K562 (cell line): ENCODE measurements at regions not wholly inside any gene's neighbourhood (a gene's known extent, or its start where the extent isn't known, plus 50 kb on each side); places are given as distances from the start of the nearest gene placed in this dataset.

ENCODE experiments used
- ATAC-seq: fragments of 200-7000 bp; cut with Tn5 transposase; 3 replicates; pipeline ENCODE4 v1.9.1; 2020; ENCODE audit warnings: moderate library complexity
- BruUV-seq: library from RNA; stranded (reverse); fragments of 400-500 nt; replicated peaks from 2 replicates; lab custom pipeline; 2021; lab: Mats Ljungman, UMichigan
- CTCF ChIA-PET: fragments of 300-600 bp; formaldehyde crosslinking; extraction: SDS; loops from one replicate; lab custom pipeline; 2021; ENCODE audit warnings: low intra/inter-chr PET ratio; lab: Yijun Ruan, JAX
- POLR2A ChIA-PET: fragments of 300-600, 350-650 bp; sonication (Branson Sonifier 250); formaldehyde crosslinking; extraction: SDS; loops from one replicate; lab custom pipeline; 2021; ENCODE audit warnings: antibody characterized with exemption, inconsistent platforms; lab: Yijun Ruan, JAX
- DNase-seq, 4 experiments: peaks; one replicate each; pipeline versions ENCODE4 v3.0.0 to v3.0.0-alpha.2; 2011 to 2018; ENCODE audit warnings: low spot score in 3 of 4, mixed read lengths in 3 of 4; ENCODE audit errors: extremely low read depth in 1 of 4
- FAIRE-seq: peaks from 2 replicates; lab custom pipeline; 2011; peaks lifted over from hg19 to GRCh38; lab: Jason Lieb, UNC
- H2AFZ ChIP-seq: 2 replicates; pipeline ENCODE4 v1.6.0; 2011; ENCODE audit warnings: low read depth, low read length, control low read depth, inconsistent platforms
- H3K27ac ChIP-seq: fragments of 200-600 bp; 3 replicates; pipeline ENCODE4 v1.8.0; 2011; ENCODE audit warnings: low read depth, mild to moderate bottlenecking, control low read depth, inconsistent platforms, low read length, moderate library complexity, mixed read lengths; ENCODE audit errors: extremely low read depth
- H3K27me3 ChIP-seq, 2 experiments: fragments of 300-600 bp in 1 of 2; 2 replicates in 1 of 2; 3 replicates in 1 of 2; pipeline versions ENCODE4 v1.6.0 to v1.8.0; 2011; ENCODE audit warnings: inconsistent platforms in 2 of 2, low read length in 2 of 2, mild to moderate bottlenecking in 1 of 2, mixed read lengths in 1 of 2, moderate library complexity in 1 of 2; ENCODE audit not compliant: control insufficient read depth in 2 of 2, insufficient read depth in 2 of 2
- H3K36me3 ChIP-seq: fragments of 300-600 bp; 3 replicates; pipeline ENCODE4 v1.8.0; 2011; ENCODE audit warnings: mild to moderate bottlenecking, low read length, inconsistent platforms; ENCODE audit not compliant: control insufficient read depth, insufficient read depth
- H3K4me1 ChIP-seq, 2 experiments: fragments of 200-600 bp in 1 of 2; replicated peaks in 1 of 2; 2 replicates in 1 of 2; 3 replicates in 1 of 2; pipeline versions ENCODE4 v1.5.1 to v1.8.0; 2011; ENCODE audit warnings: inconsistent platforms in 2 of 2, low read length in 2 of 2, mild to moderate bottlenecking in 1 of 2, mixed read lengths in 1 of 2, moderate library complexity in 1 of 2; ENCODE audit not compliant: control insufficient read depth in 2 of 2, insufficient read depth in 2 of 2
- H3K4me2 ChIP-seq: 2 replicates; pipeline ENCODE4 v1.6.1; 2011; ENCODE audit warnings: low read length, control low read depth, inconsistent platforms, mixed read lengths; ENCODE audit not compliant: insufficient read depth
- H3K4me3 ChIP-seq: fragments of 200-600 bp; sonication (generic), shearing (Covaris generic); 2 replicates; pipeline ENCODE4 v1.5.1; 2016; ENCODE audit warnings: control low read depth, inconsistent platforms
- H3K79me2 ChIP-seq: fragments of 200-600 bp; 3 replicates; pipeline ENCODE4 v1.8.0; 2011; ENCODE audit warnings: low read length, inconsistent platforms; ENCODE audit not compliant: control insufficient read depth, insufficient read depth
- H3K9ac ChIP-seq, 2 experiments: 2 replicates each; pipeline versions ENCODE4 v1.6.0 to v1.6.1; 2011; ENCODE audit warnings: low read depth in 2 of 2, low read length in 2 of 2, control low read depth in 1 of 2, inconsistent platforms in 1 of 2, mild to moderate bottlenecking in 1 of 2, mixed read lengths in 1 of 2; ENCODE audit not compliant: insufficient read depth in 1 of 2
- H3K9me1 ChIP-seq: one replicate; pipeline ENCODE4 v1.6.0; 2011; ENCODE audit warnings: inconsistent platforms, mild to moderate bottlenecking, low read length, moderate library complexity; ENCODE audit not compliant: control insufficient read depth, insufficient read depth
- H3K9me3 ChIP-seq: replicated peaks from 2 replicates; pipeline ENCODE4 v1.5.1; 2011; ENCODE audit warnings: low read depth, low read length, inconsistent platforms; ENCODE audit not compliant: control insufficient read depth, insufficient read depth
- H4K20me1 ChIP-seq: replicated peaks from 2 replicates; pipeline ENCODE4 v1.6.1; 2011; ENCODE audit warnings: low read length, inconsistent platforms, mixed read lengths; ENCODE audit not compliant: control insufficient read depth, insufficient read depth
- BRCA1 ChIP-seq, 2 experiments: fragments of 450-650 bp in 1 of 2; sonication (generic) in 1 of 2; formaldehyde crosslinking in 1 of 2; IDR thresholded peaks; 2 replicates each; pipeline versions ENCODE4 v1.5.0 to v1.6.1; 2017 to 2020; ENCODE audit warnings: mild to moderate bottlenecking in 1 of 2, missing genetic modification reagents in 1 of 2
- CBFB ChIP-seq: sonication (generic); formaldehyde crosslinking; IDR thresholded peaks from 2 replicates; pipeline ENCODE4 v1.4.0; 2020; ENCODE audit warnings: mild to moderate bottlenecking, missing genetic modification reagents
- CREB1 ChIP-seq, 2 experiments: sonication (generic) in 1 of 2; formaldehyde crosslinking in 1 of 2; IDR thresholded peaks; 2 replicates each; pipeline versions ENCODE4 v1.6.1 to v1.8.0; 2012 to 2022; ENCODE audit warnings: inconsistent platforms in 1 of 2, mild to moderate bottlenecking in 1 of 2, missing genetic modification reagents in 1 of 2, moderate library complexity in 1 of 2
- CXXC5 ChIP-seq: fragments of 250-450 bp; sonication (Bioruptor Pico); IDR thresholded peaks from 2 replicates; pipeline ENCODE4 v1.8.0; 2022; ENCODE audit warnings: inconsistent platforms, mild to moderate bottlenecking, moderate library complexity
- KLF10 ChIP-seq: fragments of 250-450 bp; sonication (Bioruptor Pico); IDR thresholded peaks from 2 replicates; pipeline ENCODE4 v1.6.1; 2021; ENCODE audit warnings: matching md5 sums
- MTA1 ChIP-seq: fragments of 450-650 bp; IDR thresholded peaks from 2 replicates; pipeline ENCODE4 v1.6.1; 2017; ENCODE audit warnings: borderline replicate concordance
- NCOA6 ChIP-seq: fragments of 450-650 bp; IDR thresholded peaks from 2 replicates; pipeline ENCODE4 v1.6.1; 2017; ENCODE audit warnings: mild to moderate bottlenecking
- RBM22 ChIP-seq: fragments of 200-400 bp; formaldehyde crosslinking; IDR thresholded peaks from 2 replicates; pipeline ENCODE4 v1.6.1; 2018; ENCODE audit warnings: low read length, low read depth; ENCODE audit not compliant: poor library complexity, severe bottlenecking
- SMARCA5 ChIP-seq: fragments of 450-650 bp; IDR thresholded peaks from 2 replicates; pipeline ENCODE4 v1.6.1; 2016
- SREBF1 ChIP-seq: fragments of 150-350 bp; IDR thresholded peaks from 2 replicates; pipeline ENCODE4 v1.6.1; 2014; ENCODE audit warnings: antibody characterized with exemption, low read depth, low read length, borderline replicate concordance
- VEZF1 ChIP-seq: fragments of 200-800 bp; sonication (Bioruptor generic); IDR thresholded peaks from 2 replicates; pipeline ENCODE4 v1.6.1; 2017; ENCODE audit warnings: missing genetic modification characterization, missing compliant biosample characterization
- ZBTB26 ChIP-seq: fragments of 450-650 bp; formaldehyde crosslinking; IDR thresholded peaks from 2 replicates; pipeline ENCODE4 v1.4.0; 2022; ENCODE audit warnings: missing genetic modification characterization
- ZKSCAN8 ChIP-seq: fragments of 200-800 bp; sonication (Bioruptor generic); IDR thresholded peaks from 2 replicates; pipeline ENCODE4 v1.6.1; 2016; ENCODE audit warnings: missing genetic modification characterization, missing compliant biosample characterization
- ZNF23 ChIP-seq: fragments of 250-450 bp; sonication (Bioruptor Pico); IDR thresholded peaks from 2 replicates; pipeline ENCODE4 v1.4.0; 2020; ENCODE audit warnings: mild to moderate bottlenecking
- ZNF395 ChIP-seq: fragments of 200-800 bp; sonication (Bioruptor generic); IDR thresholded peaks from 2 replicates; pipeline ENCODE4 v1.6.1; 2017; ENCODE audit warnings: missing genetic modification characterization, missing compliant biosample characterization
- ZNF778 ChIP-seq: fragments of 450-650 bp; formaldehyde crosslinking; IDR thresholded peaks from 2 replicates; pipeline ENCODE4 v1.4.0; 2020; ENCODE audit warnings: mild to moderate bottlenecking, moderate library complexity
- WGBS: fragments of 100-300 bp; shearing (Covaris generic); methylation state at CpG from one replicate; pipeline ENCODE4 v1.1.6; 2016; ENCODE audit warnings: low coverage, mixed read lengths; ENCODE audit not compliant: insufficient coverage; ENCODE audit errors: missing lambda C conversion rate; 5-methylcytosine and 5-hydroxymethylcytosine counted together
- in situ Hi-C: fragments of 300-500 bp; cut with MboI; formaldehyde crosslinking; loops from 4 replicates; pipeline ENCODE4 v1.15.0; 2018; ENCODE audit warnings: inconsistent platforms, mixed read lengths
- intact Hi-C: fragments of 100-400 bp; cut with micrococcal nuclease; formaldehyde crosslinking; loops from 2 replicates; pipeline ENCODE4 v1.14.2; 2022

GRCh38 chr5:58075907-58076306 lies 384.0 kb downstream of the PLK2 start:
- in situ Hi-C loops (no loop called here), intact Hi-C loops (loop anchor here (10.0 kb wide), 1 partner anchor 121 kb away; no protein-coding TSS in a partner anchor)
- FAIRE-seq (no peak), DNase-seq (no peak), ATAC-seq (no peak)
- ChIA-PET CTCF (no interaction called here), POLR2A (no interaction called here)
- Histone ChIP-seq H4K20me1 (no peaks in the 10 kb centered on the region), H3K9me1 (no peaks in the 10 kb centered on the region), H2AFZ (no peak overlapping the region), H3K4me1 (no peaks in the 10 kb centered on the region), H3K9ac (no peak overlapping the region), H3K4me2 (no peak overlapping the region), H3K36me3 (no peaks in the 10 kb centered on the region), H3K79me2 (no peaks in the 10 kb centered on the region), H3K27ac (no peak overlapping the region), H3K27me3 (no peaks in the 10 kb centered on the region), H3K4me3 (no peak overlapping the region), H3K9me3 (no peaks in the 10 kb centered on the region; the same call in 1 of the 2 replicates)
- BruUV-seq, result no TSS peak
- WGBS, result 30% methylated on average over 3 of the region's 3 CpGs
- TF ChIP-seq ZKSCAN8 (CRISPR knock-in tag) (no peak), CXXC5 (CRISPR knock-in tag) (no peak), NCOA6 (no peak), MTA1 (no peak), RBM22 (no peak), SMARCA5 (no peak), CBFB (CRISPR knock-in tag) (no peak), CREB1 (IDR thresholded peaks at IDR 0.05) (no peak), CREB1 (CRISPR knock-in tag; IDR thresholded peaks at IDR 0.05) (no peak), KLF10 (no peak), ZNF395 (CRISPR knock-in tag) (no peak), VEZF1 (CRISPR knock-in tag) (no peak), ZNF23 (CRISPR knock-in tag) (no peak), BRCA1 (IDR thresholded peaks at IDR 0.05) (no peak), BRCA1 (CRISPR knock-in tag; IDR thresholded peaks at IDR 0.05) (no peak), ZNF778 (CRISPR knock-in tag) (no peak), ZBTB26 (CRISPR knock-in tag) (no peak), SREBF1 (no peak)
